GM21381 (cell line): ENCODE measurements at regions not wholly inside any gene's neighbourhood (a gene's known extent, or its start where the extent isn't known, plus 50 kb on each side); places are given as distances from the start of the nearest gene placed in this dataset.

Source experiments
- ATAC-seq: cut with Tn5 transposase; IDR thresholded peaks from one replicate; pipeline ENCODE4 v1.9.1; 2021; ENCODE audit warnings: mild to moderate bottlenecking, moderate library complexity; ENCODE audit not compliant: unreplicated experiment

- ATAC-seq: no peak
These were observed 67.9 kb upstream of the CHL1 start for GRCh38 chr3:128515-129172.

- ATAC-seq: no peak
These were observed 65.2 kb upstream of the CHL1 start for GRCh38 chr3:131151-131888.

GRCh38 chr3:132378-132777 is 64.2 kb upstream of the CHL1 start:
- ATAC-seq: no peak

GRCh38 chr3:132904-133303 is 63.7 kb upstream of the CHL1 start:
- no peak for ATAC-seq

GRCh38 chr3:140748-141330 is 55.7 kb upstream of the CHL1 start:
- ATAC-seq: no peak
